ENCODE measurements at regions not wholly inside any gene's neighbourhood (a gene's known extent, or its start where the extent isn't known, plus 50 kb on each side); places are given as distances from the start of the nearest gene placed in this dataset.

- TF ChIP-seq CTCF (IDR thresholded peaks at IDR 0.05): no peak
- no peak for TF ChIP-seq POLR2A (IDR thresholded peaks at IDR 0.05)
Observed at GRCh38 chr10:124270530-124271327, 148.0 kb downstream of the OAT start.
